SKM-1 (cell line): ENCODE measurements at regions not wholly inside any gene's neighbourhood (a gene's known extent, or its start where the extent isn't known, plus 50 kb on each side); places are given as distances from the start of the nearest gene placed in this dataset.
"Not testable (repeated sequence)": the region's sequence is repeated elsewhere in the genome, so short reads cannot be mapped to it uniquely, and the experiment has no call there.

Experiments
- DNase-seq: peaks from one replicate; lab custom pipeline; 2025; ENCODE audit not compliant: unreplicated experiment; lab: John Stamatoyannopoulos, UW

- DNase-seq, result no peak
These were observed 518.6 kb downstream of the GRIN2A start for GRCh38 chr16:9663588-9663987.

- no peak for DNase-seq
These were observed 516.4 kb downstream of the GRIN2A start for GRCh38 chr16:9665851-9666271.

GRCh38 chr16:9666834-9667480 is 515.3 kb downstream of the GRIN2A start:
- no peak for DNase-seq

GRCh38 chr16:9670033-9670432 is 512.2 kb downstream of the GRIN2A start:
- no peak for DNase-seq

- DNase-seq, result not testable (repeated sequence)
These were observed 511.6 kb downstream of the GRIN2A start for GRCh38 chr16:9670616-9671015.

GRCh38 chr16:9676560-9677300 is 505.5 kb downstream of the GRIN2A start:
- not testable (repeated sequence) for DNase-seq

- DNase-seq, result no peak
These were observed 505.0 kb downstream of the GRIN2A start for GRCh38 chr16:9677301-9677653.

GRCh38 chr16:9679213-9679767 is 502.9 kb downstream of the GRIN2A start:
- no peak for DNase-seq

- no peak for DNase-seq
These were observed 502.1 kb downstream of the GRIN2A start for GRCh38 chr16:9680019-9680655.

GRCh38 chr16:9680968-9681367 is 501.3 kb downstream of the GRIN2A start:
- DNase-seq, result no peak

- DNase-seq, result no peak
These were observed 500.7 kb downstream of the GRIN2A start for GRCh38 chr16:9681508-9681907.

- DNase-seq, result no peak
These were observed 499.9 kb downstream of the GRIN2A start for GRCh38 chr16:9682320-9682719.

GRCh38 chr16:9683677-9684076 is 498.6 kb downstream of the GRIN2A start:
- DNase-seq, result no peak

- no peak for DNase-seq
These were observed 494.4 kb downstream of the GRIN2A start for GRCh38 chr16:9687737-9688319.

- DNase-seq, result no peak
These were observed 492.6 kb downstream of the GRIN2A start for GRCh38 chr16:9689597-9689996.

- no peak for DNase-seq
These were observed 487.1 kb downstream of the GRIN2A start for GRCh38 chr16:9695152-9695551.
